ENCODE measurements at regions not wholly inside any gene's neighbourhood (a gene's known extent, or its start where the extent isn't known, plus 50 kb on each side); places are given as distances from the start of the nearest gene placed in this dataset.

DNA sequence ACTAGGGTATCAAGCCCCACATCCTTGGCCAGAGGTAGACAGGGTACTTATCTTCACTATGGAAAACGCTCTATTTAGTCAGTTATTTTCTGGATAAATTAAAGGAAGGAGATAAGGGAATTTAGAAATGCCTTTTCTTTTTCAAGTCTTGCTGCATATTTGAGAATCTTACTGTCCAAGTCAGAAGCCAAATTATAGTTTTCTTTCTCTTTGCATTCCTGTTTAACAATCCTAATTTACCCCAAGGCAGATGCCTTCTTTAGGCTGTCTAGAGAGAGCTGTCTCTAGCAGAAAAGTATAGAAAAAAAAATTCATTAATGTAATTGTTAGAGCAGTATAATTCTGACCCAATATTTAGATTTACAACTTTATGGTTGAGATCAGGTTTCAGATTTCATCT, 64.4 kb upstream of the TBC1D5 start:
- H3K4me1 Mint-ChIP-seq = peaks cover 5% of the 10 kb centered on the region; the same call in 1 of the 2 replicates
- TF ChIP-seq, protein P1, sequence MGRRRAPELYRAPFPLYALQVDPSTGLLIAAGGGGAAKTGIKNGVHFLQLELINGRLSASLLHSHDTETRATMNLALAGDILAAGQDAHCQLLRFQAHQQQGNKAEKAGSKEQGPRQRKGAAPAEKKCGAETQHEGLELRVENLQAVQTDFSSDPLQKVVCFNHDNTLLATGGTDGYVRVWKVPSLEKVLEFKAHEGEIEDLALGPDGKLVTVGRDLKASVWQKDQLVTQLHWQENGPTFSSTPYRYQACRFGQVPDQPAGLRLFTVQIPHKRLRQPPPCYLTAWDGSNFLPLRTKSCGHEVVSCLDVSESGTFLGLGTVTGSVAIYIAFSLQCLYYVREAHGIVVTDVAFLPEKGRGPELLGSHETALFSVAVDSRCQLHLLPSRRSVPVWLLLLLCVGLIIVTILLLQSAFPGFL (CRISPR knock-in tag; IDR thresholded peaks at IDR 0.05; ENCODE audit: borderline replicate concordance) = no peak
- no peak for TF ChIP-seq CBFB (CRISPR knock-in tag; IDR thresholded peaks at IDR 0.05; ENCODE audit: low read depth)
- TF ChIP-seq, protein P2, sequence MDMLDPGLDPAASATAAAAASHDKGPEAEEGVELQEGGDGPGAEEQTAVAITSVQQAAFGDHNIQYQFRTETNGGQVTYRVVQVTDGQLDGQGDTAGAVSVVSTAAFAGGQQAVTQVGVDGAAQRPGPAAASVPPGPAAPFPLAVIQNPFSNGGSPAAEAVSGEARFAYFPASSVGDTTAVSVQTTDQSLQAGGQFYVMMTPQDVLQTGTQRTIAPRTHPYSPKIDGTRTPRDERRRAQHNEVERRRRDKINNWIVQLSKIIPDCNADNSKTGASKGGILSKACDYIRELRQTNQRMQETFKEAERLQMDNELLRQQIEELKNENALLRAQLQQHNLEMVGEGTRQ (CRISPR knock-in tag; IDR thresholded peaks at IDR 0.05) = no peak
- TF ChIP-seq EMX1 (CRISPR knock-in tag; IDR thresholded peaks at IDR 0.05) = no peak
- no peak for TF ChIP-seq JUN (CRISPR knock-in tag; IDR thresholded peaks at IDR 0.05)
- TF ChIP-seq, protein P3, sequence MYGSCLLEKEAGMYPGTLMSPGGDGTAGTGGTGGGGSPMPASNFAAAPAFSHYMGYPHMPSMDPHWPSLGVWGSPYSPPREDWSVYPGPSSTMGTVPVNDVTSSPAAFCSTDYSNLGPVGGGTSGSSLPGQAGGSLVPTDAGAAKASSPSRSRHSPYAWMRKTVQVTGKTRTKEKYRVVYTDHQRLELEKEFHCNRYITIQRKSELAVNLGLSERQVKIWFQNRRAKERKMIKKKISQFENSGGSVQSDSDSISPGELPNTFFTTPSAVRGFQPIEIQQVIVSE (CRISPR knock-in tag; IDR thresholded peaks at IDR 0.05; ENCODE audit: borderline replicate concordance) = no peak
- TF ChIP-seq TP53 (CRISPR knock-in tag; IDR thresholded peaks at IDR 0.05) = no peak
- TF ChIP-seq, protein P4, sequence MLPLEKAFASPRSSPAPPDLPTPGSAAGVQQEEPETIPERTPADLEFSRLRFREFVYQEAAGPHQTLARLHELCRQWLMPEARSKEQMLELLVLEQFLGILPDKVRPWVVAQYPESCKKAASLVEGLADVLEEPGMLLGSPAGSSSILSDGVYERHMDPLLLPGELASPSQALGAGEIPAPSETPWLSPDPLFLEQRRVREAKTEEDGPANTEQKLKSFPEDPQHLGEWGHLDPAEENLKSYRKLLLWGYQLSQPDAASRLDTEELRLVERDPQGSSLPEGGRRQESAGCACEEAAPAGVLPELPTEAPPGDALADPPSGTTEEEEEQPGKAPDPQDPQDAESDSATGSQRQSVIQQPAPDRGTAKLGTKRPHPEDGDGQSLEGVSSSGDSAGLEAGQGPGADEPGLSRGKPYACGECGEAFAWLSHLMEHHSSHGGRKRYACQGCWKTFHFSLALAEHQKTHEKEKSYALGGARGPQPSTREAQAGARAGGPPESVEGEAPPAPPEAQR (CRISPR knock-in tag; IDR thresholded peaks at IDR 0.05) = no peak
- no peak for TF ChIP-seq ZNF219 (CRISPR knock-in tag; IDR thresholded peaks at IDR 0.05; ENCODE audit: borderline replicate concordance)
- TF ChIP-seq, protein P5, sequence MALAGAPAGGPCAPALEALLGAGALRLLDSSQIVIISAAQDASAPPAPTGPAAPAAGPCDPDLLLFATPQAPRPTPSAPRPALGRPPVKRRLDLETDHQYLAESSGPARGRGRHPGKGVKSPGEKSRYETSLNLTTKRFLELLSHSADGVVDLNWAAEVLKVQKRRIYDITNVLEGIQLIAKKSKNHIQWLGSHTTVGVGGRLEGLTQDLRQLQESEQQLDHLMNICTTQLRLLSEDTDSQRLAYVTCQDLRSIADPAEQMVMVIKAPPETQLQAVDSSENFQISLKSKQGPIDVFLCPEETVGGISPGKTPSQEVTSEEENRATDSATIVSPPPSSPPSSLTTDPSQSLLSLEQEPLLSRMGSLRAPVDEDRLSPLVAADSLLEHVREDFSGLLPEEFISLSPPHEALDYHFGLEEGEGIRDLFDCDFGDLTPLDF (CRISPR knock-in tag; IDR thresholded peaks at IDR 0.05) = no peak
- ATAC-seq (no peak), DNase-seq (ENCODE audit: low spot score) (no peak)
- H3K4me3 Mint-ChIP-seq = no peak overlapping the region
- H3K9me3 Mint-ChIP-seq = no peaks in the 10 kb centered on the region
- CTCF ChIA-PET = no interaction called here
- H3K36me3 Mint-ChIP-seq = no peaks in the 10 kb centered on the region
- no peaks in the 10 kb centered on the region; the same call in 1 of the 2 replicates for H3K27me3 Mint-ChIP-seq (ENCODE audit: low read depth)
- H3K27ac Mint-ChIP-seq = no peak overlapping the region
- POLR2A ChIA-PET = no interaction called here

DNA sequence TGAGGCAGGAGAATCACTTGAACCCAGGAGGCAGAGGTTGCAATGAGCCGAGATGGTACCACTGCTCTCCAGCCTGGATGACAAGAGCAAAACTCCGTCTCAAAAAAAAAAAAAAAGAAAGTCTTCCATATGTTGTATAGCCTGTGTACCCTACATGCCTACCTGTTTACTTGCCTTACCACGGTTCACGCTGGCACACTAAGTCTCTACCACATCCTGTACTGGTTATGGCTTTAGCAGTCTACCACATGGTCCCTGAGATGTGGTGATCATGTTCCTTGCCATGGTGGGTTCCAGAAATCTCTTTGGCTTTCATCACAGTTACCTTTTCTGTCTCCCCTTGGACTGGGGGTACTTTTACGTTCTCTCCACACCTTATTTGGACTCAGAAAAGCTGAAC, 63.8 kb upstream of the TBC1D5 start:
- POLR2A ChIA-PET = no interaction called here
- no peaks in the 10 kb centered on the region; the same call in 1 of the 2 replicates for H3K27me3 Mint-ChIP-seq (ENCODE audit: low read depth)
- H3K27ac Mint-ChIP-seq = no peak overlapping the region
- CTCF ChIA-PET = no interaction called here
- H3K4me3 Mint-ChIP-seq = no peak overlapping the region
- H3K4me1 Mint-ChIP-seq = peaks cover 5% of the 10 kb centered on the region; the same call in 1 of the 2 replicates
- no peaks in the 10 kb centered on the region for H3K9me3 Mint-ChIP-seq
- DNase-seq (ENCODE audit: low spot score) (no peak), ATAC-seq (no peak)
- no peaks in the 10 kb centered on the region for H3K36me3 Mint-ChIP-seq
- TF ChIP-seq TEAD4 (CRISPR knock-in tag; IDR thresholded peaks at IDR 0.05) = no peak
- TF ChIP-seq, protein P6, sequence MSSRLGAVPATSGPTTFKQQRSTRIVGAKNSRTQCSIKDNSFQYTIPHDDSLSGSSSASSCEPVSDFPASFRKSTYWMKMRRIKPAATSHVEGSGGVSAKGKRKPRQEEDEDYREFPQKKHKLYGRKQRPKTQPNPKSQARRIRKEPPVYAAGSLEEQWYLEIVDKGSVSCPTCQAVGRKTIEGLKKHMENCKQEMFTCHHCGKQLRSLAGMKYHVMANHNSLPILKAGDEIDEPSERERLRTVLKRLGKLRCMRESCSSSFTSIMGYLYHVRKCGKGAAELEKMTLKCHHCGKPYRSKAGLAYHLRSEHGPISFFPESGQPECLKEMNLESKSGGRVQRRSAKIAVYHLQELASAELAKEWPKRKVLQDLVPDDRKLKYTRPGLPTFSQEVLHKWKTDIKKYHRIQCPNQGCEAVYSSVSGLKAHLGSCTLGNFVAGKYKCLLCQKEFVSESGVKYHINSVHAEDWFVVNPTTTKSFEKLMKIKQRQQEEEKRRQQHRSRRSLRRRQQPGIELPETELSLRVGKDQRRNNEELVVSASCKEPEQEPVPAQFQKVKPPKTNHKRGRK (CRISPR knock-in tag; IDR thresholded peaks at IDR 0.05; ENCODE audit: borderline replicate concordance) = no peak
- TF ChIP-seq, protein P7, sequence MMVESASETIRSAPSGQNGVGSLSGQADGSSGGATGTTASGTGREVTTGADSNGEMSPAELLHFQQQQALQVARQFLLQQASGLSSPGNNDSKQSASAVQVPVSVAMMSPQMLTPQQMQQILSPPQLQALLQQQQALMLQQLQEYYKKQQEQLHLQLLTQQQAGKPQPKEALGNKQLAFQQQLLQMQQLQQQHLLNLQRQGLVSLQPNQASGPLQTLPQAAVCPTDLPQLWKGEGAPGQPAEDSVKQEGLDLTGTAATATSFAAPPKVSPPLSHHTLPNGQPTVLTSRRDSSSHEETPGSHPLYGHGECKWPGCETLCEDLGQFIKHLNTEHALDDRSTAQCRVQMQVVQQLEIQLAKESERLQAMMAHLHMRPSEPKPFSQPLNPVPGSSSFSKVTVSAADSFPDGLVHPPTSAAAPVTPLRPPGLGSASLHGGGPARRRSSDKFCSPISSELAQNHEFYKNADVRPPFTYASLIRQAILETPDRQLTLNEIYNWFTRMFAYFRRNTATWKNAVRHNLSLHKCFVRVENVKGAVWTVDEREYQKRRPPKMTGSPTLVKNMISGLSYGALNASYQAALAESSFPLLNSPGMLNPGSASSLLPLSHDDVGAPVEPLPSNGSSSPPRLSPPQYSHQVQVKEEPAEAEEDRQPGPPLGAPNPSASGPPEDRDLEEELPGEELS (CRISPR knock-in tag; IDR thresholded peaks at IDR 0.05) = no peak
- TF ChIP-seq, protein P2 (CRISPR knock-in tag; IDR thresholded peaks at IDR 0.05) = no peak
- no peak for TF ChIP-seq TCF7 (CRISPR knock-in tag; IDR thresholded peaks at IDR 0.05; ENCODE audit: low read depth)
- TF ChIP-seq, protein P8, sequence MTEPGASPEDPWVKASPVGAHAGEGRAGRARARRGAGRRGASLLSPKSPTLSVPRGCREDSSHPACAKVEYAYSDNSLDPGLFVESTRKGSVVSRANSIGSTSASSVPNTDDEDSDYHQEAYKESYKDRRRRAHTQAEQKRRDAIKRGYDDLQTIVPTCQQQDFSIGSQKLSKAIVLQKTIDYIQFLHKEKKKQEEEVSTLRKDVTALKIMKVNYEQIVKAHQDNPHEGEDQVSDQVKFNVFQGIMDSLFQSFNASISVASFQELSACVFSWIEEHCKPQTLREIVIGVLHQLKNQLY (CRISPR knock-in tag; IDR thresholded peaks at IDR 0.05) = no peak
- TF ChIP-seq, protein P9, sequence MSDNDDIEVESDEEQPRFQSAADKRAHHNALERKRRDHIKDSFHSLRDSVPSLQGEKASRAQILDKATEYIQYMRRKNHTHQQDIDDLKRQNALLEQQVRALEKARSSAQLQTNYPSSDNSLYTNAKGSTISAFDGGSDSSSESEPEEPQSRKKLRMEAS (CRISPR knock-in tag; IDR thresholded peaks at IDR 0.05) = no peak
- TF ChIP-seq, protein P10, sequence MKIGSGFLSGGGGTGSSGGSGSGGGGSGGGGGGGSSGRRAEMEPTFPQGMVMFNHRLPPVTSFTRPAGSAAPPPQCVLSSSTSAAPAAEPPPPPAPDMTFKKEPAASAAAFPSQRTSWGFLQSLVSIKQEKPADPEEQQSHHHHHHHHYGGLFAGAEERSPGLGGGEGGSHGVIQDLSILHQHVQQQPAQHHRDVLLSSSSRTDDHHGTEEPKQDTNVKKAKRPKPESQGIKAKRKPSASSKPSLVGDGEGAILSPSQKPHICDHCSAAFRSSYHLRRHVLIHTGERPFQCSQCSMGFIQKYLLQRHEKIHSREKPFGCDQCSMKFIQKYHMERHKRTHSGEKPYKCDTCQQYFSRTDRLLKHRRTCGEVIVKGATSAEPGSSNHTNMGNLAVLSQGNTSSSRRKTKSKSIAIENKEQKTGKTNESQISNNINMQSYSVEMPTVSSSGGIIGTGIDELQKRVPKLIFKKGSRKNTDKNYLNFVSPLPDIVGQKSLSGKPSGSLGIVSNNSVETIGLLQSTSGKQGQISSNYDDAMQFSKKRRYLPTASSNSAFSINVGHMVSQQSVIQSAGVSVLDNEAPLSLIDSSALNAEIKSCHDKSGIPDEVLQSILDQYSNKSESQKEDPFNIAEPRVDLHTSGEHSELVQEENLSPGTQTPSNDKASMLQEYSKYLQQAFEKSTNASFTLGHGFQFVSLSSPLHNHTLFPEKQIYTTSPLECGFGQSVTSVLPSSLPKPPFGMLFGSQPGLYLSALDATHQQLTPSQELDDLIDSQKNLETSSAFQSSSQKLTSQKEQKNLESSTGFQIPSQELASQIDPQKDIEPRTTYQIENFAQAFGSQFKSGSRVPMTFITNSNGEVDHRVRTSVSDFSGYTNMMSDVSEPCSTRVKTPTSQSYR (CRISPR knock-in tag; IDR thresholded peaks at IDR 0.05) = no peak
- no peak for TF ChIP-seq JUN (CRISPR knock-in tag; IDR thresholded peaks at IDR 0.05)

All from WTC11 (cell line).